ENCODE measurements at regions not wholly inside any gene's neighbourhood (a gene's known extent, or its start where the extent isn't known, plus 50 kb on each side); places are given as distances from the start of the nearest gene placed in this dataset.

- TF ChIP-seq CTCF (conservative IDR thresholded peaks at IDR 0.05; ENCODE audit: low read length) (no peak), EZH2phosphoT487 (IDR thresholded peaks at IDR 0.05; ENCODE audit: borderline replicate concordance, low read depth, low read length) (no peak)
Observed at GRCh38 chrY:7682386-7682785, 770.8 kb upstream of the AMELY start.

Data from OCI-LY7 (cell line).